Thymus (tissue), 11 donors: ENCODE measurements at regions not wholly inside any gene's neighbourhood (a gene's known extent, or its start where the extent isn't known, plus 50 kb on each side); places are given as distances from the start of the nearest gene placed in this dataset.
A peak's percentile ranks its signal among the peaks of the same experiment; 100 is the strongest.

Experiments
- DNase-seq, 9 donors: peaks; one replicate each; pipeline ENCODE4 v3.0.0-alpha.2; 2013; ENCODE audit warnings: low spot score in 9 of 9, low read depth in 6 of 9, missing footprints in 1 of 9
- H3K27ac ChIP-seq, 2 donors: one replicate each; pipeline ENCODE4 v1.5.1; 2013; ENCODE audit warnings: control low read depth in 1 of 2, low read depth in 1 of 2, low read length in 1 of 2, mild to moderate bottlenecking in 1 of 2, moderate library complexity in 1 of 2
- H3K27me3 ChIP-seq, 2 donors: one replicate each; pipeline ENCODE4 v1.5.1; 2013; ENCODE audit warnings: low read length in 1 of 2; ENCODE audit not compliant: control insufficient read depth in 2 of 2, insufficient read depth in 1 of 2
- H3K36me3 ChIP-seq, 2 donors: one replicate each; pipeline ENCODE4 v1.5.1; 2013; ENCODE audit warnings: low read length in 1 of 2, mild to moderate bottlenecking in 1 of 2, moderate library complexity in 1 of 2; ENCODE audit not compliant: control insufficient read depth in 2 of 2, insufficient read depth in 2 of 2
- H3K4me1 ChIP-seq, 2 donors: one replicate each; pipeline ENCODE4 v1.5.1; 2013; ENCODE audit warnings: low read length in 2 of 2; ENCODE audit not compliant: control insufficient read depth in 2 of 2, insufficient read depth in 2 of 2
- H3K4me3 ChIP-seq, 2 donors: one replicate each; pipeline ENCODE4 v1.5.1; 2013; ENCODE audit warnings: low read length in 2 of 2, control low read depth in 1 of 2, mild to moderate bottlenecking in 1 of 2
- H3K9me3 ChIP-seq, 2 donors: one replicate each; pipeline ENCODE4 v1.5.1; 2013; ENCODE audit warnings: low read length in 1 of 2, mild to moderate bottlenecking in 1 of 2; ENCODE audit not compliant: control insufficient read depth in 2 of 2, insufficient read depth in 1 of 2
- WGBS: extraction: QIAGEN DNeasy Blood & Tissue Kit; methylation state at CpG from one replicate; pipeline ENCODE4 v1.1.7; 2013; 5-methylcytosine and 5-hydroxymethylcytosine counted together
- donor health status: healthy.

GRCh38 chr6:29999416-29999815 is 57.1 kb downstream of the HLA-A start:
- H3K4me3 ChIP-seq, result no peak overlapping the region
- no peaks in the 10 kb centered on the region for H3K36me3 ChIP-seq
- H3K9me3 ChIP-seq, result no peaks in the 10 kb centered on the region
- 85% methylated on average over 1 of the region's 1 CpG for WGBS
- H3K27ac ChIP-seq, result no peak overlapping the region
- no peaks in the 10 kb centered on the region for H3K4me1 ChIP-seq
- DNase-seq, result no peak
- H3K27me3 ChIP-seq, result peaks cover 0 to 2% of the 10 kb centered on the region in 2 donors

DNA sequence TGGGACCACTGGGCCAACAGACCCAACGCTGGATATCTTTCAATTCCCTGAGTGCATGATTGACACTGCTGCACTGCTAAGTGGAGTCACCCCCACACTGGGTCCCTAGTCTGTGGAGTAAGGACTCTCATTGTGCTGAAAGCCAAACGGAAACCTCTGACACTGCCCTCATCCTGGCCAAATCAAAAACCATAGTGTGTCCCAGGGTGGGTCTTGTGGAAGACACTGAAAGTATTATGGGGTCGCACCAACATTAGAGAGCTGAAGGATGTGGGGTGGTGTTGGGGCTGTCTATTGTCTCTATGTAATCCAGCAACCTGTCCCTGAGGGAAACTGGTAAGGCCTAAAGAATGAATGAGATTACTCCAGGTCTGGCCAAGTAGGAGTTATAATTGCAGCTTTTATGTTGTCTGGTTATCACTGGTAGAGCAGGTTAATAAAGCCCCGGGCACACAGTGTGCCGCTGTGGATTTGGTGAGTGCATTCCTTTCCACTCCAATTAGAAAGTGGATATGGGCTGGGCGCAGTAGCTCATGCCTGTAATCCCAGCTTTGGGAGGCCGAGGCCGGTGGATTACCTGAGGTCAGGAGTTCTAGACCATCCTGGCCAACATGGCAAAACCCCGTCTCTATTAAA is 57.9 kb downstream of the HLA-A start:
- H3K4me3 ChIP-seq, result no peak overlapping the region
- 89% methylated on average over 9 of the region's 9 CpGs for WGBS
- H3K27ac ChIP-seq, result no peak overlapping the region
- H3K4me1 ChIP-seq, result no peaks in the 10 kb centered on the region
- no peak for DNase-seq
- no peaks in the 10 kb centered on the region for H3K36me3 ChIP-seq
- H3K9me3 ChIP-seq, result no peaks in the 10 kb centered on the region
- peaks cover 4 to 9% of the 10 kb centered on the region in 2 donors for H3K27me3 ChIP-seq

DNA sequence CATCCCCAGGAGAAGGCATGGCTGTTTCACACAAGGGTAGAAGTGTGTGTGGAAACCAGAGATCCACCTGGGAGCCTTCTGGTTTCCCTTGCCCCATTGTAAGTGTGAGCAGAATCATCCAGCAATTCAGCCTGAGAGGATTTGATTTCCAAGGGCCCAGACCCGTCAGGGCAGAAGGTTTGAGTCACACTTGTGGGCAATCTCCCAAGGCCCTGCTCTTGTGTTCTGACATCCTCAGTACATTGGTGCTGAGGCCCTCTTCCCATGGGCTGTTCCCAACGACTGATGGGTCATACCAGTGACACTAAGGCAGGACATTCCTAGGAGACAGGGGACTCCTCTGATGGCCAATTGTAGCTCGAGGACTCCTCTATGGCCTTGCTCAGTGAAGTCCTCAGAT is 58.2 kb upstream of the POLR1H start:
- Histone ChIP-seq H3K27ac (no peak overlapping the region), H3K27me3 (peaks cover 28 to 35% of the 10 kb centered on the region in 2 donors), H3K4me1 (peaks cover 0 to 4% of the 10 kb centered on the region in 2 donors), H3K36me3 (no peaks in the 10 kb centered on the region), H3K9me3 (peaks cover 0 to 4% of the 10 kb centered on the region in 2 donors), H3K4me3 (no peak overlapping the region)
- 73% methylated on average over 3 of the region's 3 CpGs for WGBS
- DNase-seq, result no peak

DNA sequence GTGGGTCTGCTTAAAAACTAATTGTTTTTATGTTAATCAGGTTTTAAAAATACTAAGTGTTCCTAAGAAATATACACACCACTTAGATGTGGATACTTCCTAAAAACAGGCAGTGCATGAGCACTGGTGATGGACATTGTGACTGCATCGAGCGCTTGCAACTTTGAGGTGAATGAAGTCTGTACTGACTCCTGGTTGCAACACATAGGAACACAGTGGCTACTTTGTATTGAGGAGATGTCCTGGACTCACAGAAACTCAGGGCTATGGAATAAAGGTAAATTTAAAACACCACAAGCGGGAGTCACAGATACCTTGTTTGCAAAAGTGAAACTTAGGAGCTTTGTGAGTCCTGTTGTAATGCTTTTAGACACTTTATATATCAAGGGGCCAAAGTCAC is 55.6 kb upstream of the POLR1H start:
- Histone ChIP-seq H3K27me3 (peaks cover 29 to 52% of the 10 kb centered on the region in 2 donors), H3K4me3 (no peak overlapping the region), H3K36me3 (peaks cover 0 to 9% of the 10 kb centered on the region in 2 donors), H3K9me3 (peaks cover 0 to 4% of the 10 kb centered on the region in 2 donors), H3K27ac (no peak overlapping the region), H3K4me1 (peaks cover 0 to 4% of the 10 kb centered on the region in 2 donors)
- 96% methylated on average over 3 of the region's 3 CpGs for WGBS
- DNase-seq, result no peak

DNA sequence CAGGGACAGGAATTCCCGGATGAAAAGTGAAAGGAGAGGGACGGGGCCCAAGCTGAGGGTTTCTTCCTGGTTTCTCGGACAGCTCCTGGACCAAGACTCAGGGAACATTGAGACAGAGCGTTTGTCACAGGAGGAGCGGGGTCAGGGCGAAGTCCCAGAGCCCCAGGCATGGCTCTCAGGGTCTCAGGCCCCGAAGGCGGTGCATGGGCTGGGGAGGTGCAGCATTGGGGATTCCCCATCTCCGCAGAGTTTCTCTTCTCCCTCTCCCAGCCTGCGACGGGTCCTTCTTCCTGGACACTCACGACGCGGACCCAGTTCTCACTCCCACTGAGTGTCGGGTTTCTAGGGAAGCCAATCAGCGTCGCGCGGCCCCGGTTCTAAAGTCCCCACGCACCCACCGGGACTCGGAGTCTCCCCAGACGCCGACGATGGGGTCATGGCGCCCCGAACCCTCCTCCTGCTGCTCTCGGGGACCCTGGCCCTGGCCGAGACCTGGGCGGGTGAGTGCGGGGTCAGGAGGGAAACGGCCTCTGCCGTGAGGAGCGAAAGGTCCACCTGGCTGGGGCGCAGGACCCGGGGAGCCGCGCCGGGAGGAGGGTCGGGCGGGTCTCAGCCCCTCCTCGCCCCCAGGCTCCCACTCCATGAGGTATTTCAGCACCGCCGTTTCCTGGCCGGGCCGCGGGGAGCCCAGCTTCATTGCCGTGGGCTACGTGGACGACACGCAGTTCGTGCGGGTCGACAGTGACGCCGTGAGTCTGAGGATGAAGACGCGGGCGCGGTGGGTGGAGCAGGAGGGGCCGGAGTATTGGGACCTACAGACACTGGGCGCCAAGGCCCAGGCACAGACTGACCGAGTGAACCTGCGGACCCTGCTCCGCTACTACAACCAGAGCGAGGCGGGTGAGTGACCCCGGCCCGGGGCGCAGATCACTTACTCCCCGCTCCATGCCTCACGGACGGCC is 54.6 kb upstream of the POLR1H start:
- no peak overlapping the region for H3K27ac ChIP-seq
- H3K27me3 ChIP-seq, result peaks cover 29 to 52% of the 10 kb centered on the region in 2 donors
- H3K4me1 ChIP-seq, result peaks cover 0 to 4% of the 10 kb centered on the region in 2 donors
- H3K36me3 ChIP-seq, result peaks cover 0 to 9% of the 10 kb centered on the region in 2 donors
- DNase-seq, result peak in 1 of 9 donors; percentile 4
- peaks cover 0 to 4% of the 10 kb centered on the region in 2 donors for H3K9me3 ChIP-seq
- 11% methylated on average over 74 of the region's 74 CpGs for WGBS
- H3K4me3 ChIP-seq, result peak overlapping the region; percentile 30 to 40

- no peak for DNase-seq
- H3K9me3 ChIP-seq, result peaks cover 0 to 4% of the 10 kb centered on the region in 2 donors
- H3K27me3 ChIP-seq, result peaks cover 29 to 52% of the 10 kb centered on the region in 2 donors
- H3K4me3 ChIP-seq, result no peak overlapping the region
- H3K36me3 ChIP-seq, result peaks cover 0 to 9% of the 10 kb centered on the region in 2 donors
- 7% methylated on average over 42 of the region's 42 CpGs for WGBS
- H3K4me1 ChIP-seq, result peaks cover 0 to 4% of the 10 kb centered on the region in 2 donors
- H3K27ac ChIP-seq, result no peak overlapping the region
These were observed 53.8 kb upstream of the POLR1H start for GRCh38 chr6:30007132-30007764.

GRCh38 chr6:30009113-30009512 is 52.0 kb upstream of the POLR1H start:
- DNase-seq, result no peak
- no peak overlapping the region for H3K4me3 ChIP-seq
- peaks cover 29 to 52% of the 10 kb centered on the region in 2 donors for H3K27me3 ChIP-seq
- 95% methylated on average over 3 of the region's 3 CpGs for WGBS
- no peak overlapping the region for H3K27ac ChIP-seq
- peaks cover 0 to 4% of the 10 kb centered on the region in 2 donors for H3K9me3 ChIP-seq
- H3K4me1 ChIP-seq, result peaks cover 0 to 4% of the 10 kb centered on the region in 2 donors
- H3K36me3 ChIP-seq, result peaks cover 0 to 9% of the 10 kb centered on the region in 2 donors
